ENCODE measurements at regions not wholly inside any gene's neighbourhood (a gene's known extent, or its start where the extent isn't known, plus 50 kb on each side); places are given as distances from the start of the nearest gene placed in this dataset.

DNA sequence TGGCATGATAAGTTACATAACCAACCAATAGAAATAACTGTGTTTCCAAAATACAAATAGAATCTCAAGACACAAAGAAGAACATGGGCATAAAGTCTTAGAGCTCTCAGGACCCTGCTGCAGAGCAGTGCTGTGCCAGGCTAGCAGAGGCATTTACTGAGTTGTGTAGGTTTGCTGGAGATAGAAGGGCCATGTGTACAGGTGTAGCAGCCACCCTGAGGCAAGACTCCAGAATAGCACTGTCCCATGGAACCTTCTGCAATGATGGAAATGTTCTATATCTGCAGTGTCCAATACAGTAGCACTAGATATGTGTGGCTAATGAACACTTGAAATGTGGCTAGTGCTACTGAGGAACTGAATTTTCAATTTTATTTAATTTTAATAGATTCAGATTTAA lies 267.0 kb upstream of the UMPS start:
- intact Hi-C loops (cut with micrococcal nuclease; ENCODE audit: unreplicated experiment), result no loop called here
- ATAC-seq, result peak; percentile 67
- DNase-seq (ENCODE audit: low spot score), result no peak
- H3K27ac ChIP-seq (ENCODE audit: extremely low read length, insufficient read depth, low read length), result no peak overlapping the region
- peaks cover 0 to 2% of the 10 kb centered on the region in 2 experiments; a peak in 2 of 5 replicates for H3K27me3 ChIP-seq (ENCODE audit: control insufficient read depth in 1 of 2, insufficient read depth in 2 of 2, low read length in 2 of 2)
- H3K36me3 ChIP-seq (replicated peaks in 1 of 2; ENCODE audit: control insufficient read depth in 1 of 2, insufficient read depth in 2 of 2, low read length in 2 of 2), result no peaks in the 10 kb centered on the region
- H3K9ac ChIP-seq (ENCODE audit: insufficient read depth, low read depth, low read length), result no peak overlapping the region
- H2AFZ ChIP-seq (ENCODE audit: low read length), result no peak overlapping the region
- no peak overlapping the region for H3K4me3 ChIP-seq (replicated peaks in 1 of 3; ENCODE audit: insufficient read depth in 1 of 3, low read depth in 2 of 3, low read length in 3 of 3)
- no peak for FAIRE-seq
- ChIA-PET CTCF (ENCODE audit: low intra/inter-chr PET ratio, low total read pairs) (no interaction called here), POLR2A (no interaction called here)
- no peaks in the 10 kb centered on the region for H3K4me1 ChIP-seq (ENCODE audit: insufficient read depth, low read length)
- no peaks in the 10 kb centered on the region for H4K20me1 ChIP-seq (ENCODE audit: insufficient read depth, low read length)
- BruUV-seq (replicated peaks), result no TSS peak
- H3K9me3 ChIP-seq (ENCODE audit: low read length), result no peaks in the 10 kb centered on the region
- no peaks in the 10 kb centered on the region for H3K79me2 ChIP-seq (ENCODE audit: insufficient read depth, low read length)
- in situ Hi-C loops (cut with HindIII; ENCODE audit: extremely low pct_ligation_motif_present, low pct_unique_long_range_greater_than_20kb), result no loop called here
- no peak overlapping the region for H3K4me2 ChIP-seq (ENCODE audit: low read depth, low read length)
- TF ChIP-seq ZNF468 (CRISPR knock-in tag; IDR thresholded peaks at IDR 0.05) (no peak), ZNF577 (CRISPR knock-in tag; IDR thresholded peaks at IDR 0.05; ENCODE audit: borderline replicate concordance, low read depth) (no peak), RORA (CRISPR knock-in tag; IDR thresholded peaks at IDR 0.05) (no peak), AGO1 (IDR thresholded peaks at IDR 0.05; ENCODE audit: low read depth, low read length, poor library complexity, severe bottlenecking) (no peak), TAF15 (IDR thresholded peaks at IDR 0.05; ENCODE audit: low read depth, low read length, poor library complexity, severe bottlenecking) (no peak), ZNF260 (CRISPR knock-in tag; IDR thresholded peaks at IDR 0.05; ENCODE audit: borderline replicate concordance, low read depth) (no peak), ZNF878 (CRISPR knock-in tag; IDR thresholded peaks at IDR 0.05) (no peak), SRY (CRISPR knock-in tag; IDR thresholded peaks at IDR 0.05) (no peak), PAX8 (CRISPR knock-in tag; IDR thresholded peaks at IDR 0.05; ENCODE audit: borderline replicate concordance) (no peak), ZFYVE20 (CRISPR knock-in tag; IDR thresholded peaks at IDR 0.05; ENCODE audit: borderline replicate concordance, low read depth) (no peak), KLF16 (CRISPR knock-in tag; IDR thresholded peaks at IDR 0.05) (no peak), ZNF431 (CRISPR knock-in tag; IDR thresholded peaks at IDR 0.05; ENCODE audit: borderline replicate concordance, low read depth) (no peak)
- TF ChIP-seq, protein P1, sequence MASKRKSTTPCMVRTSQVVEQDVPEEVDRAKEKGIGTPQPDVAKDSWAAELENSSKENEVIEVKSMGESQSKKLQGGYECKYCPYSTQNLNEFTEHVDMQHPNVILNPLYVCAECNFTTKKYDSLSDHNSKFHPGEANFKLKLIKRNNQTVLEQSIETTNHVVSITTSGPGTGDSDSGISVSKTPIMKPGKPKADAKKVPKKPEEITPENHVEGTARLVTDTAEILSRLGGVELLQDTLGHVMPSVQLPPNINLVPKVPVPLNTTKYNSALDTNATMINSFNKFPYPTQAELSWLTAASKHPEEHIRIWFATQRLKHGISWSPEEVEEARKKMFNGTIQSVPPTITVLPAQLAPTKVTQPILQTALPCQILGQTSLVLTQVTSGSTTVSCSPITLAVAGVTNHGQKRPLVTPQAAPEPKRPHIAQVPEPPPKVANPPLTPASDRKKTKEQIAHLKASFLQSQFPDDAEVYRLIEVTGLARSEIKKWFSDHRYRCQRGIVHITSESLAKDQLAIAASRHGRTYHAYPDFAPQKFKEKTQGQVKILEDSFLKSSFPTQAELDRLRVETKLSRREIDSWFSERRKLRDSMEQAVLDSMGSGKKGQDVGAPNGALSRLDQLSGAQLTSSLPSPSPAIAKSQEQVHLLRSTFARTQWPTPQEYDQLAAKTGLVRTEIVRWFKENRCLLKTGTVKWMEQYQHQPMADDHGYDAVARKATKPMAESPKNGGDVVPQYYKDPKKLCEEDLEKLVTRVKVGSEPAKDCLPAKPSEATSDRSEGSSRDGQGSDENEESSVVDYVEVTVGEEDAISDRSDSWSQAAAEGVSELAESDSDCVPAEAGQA (IDR thresholded peaks at IDR 0.05; ENCODE audit: low read depth), result no peak
- TF ChIP-seq, protein P1 (CRISPR knock-in tag; IDR thresholded peaks at IDR 0.05; ENCODE audit: borderline replicate concordance), result no peak
- TF ChIP-seq, protein P2, sequence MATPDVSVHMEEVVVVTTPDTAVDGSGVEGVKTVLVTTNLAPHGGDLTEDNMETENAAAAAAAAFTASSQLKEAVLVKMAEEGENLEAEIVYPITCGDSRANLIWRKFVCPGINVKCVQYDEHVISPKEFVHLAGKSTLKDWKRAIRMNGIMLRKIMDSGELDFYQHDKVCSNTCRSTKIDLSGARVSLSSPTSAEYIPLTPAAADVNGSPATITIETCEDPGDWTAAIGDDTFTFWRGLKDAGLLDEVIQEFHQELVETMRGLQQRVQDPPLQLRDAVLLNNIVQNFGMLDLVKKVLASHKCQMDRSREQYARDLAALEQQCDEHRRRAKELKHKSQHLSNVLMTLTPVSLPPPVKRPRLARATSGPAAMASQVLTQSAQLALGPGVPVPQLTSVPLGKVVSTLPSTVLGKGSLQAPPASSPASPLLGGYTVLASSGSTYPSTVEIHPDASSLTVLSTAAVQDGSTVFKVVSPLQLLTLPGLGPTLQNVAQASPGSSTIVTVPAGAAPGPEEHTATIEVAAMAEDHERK (CRISPR knock-in tag; IDR thresholded peaks at IDR 0.05; ENCODE audit: low read depth), result no peak

Measured in HepG2 (cell line).